B cell (primary cell): ENCODE measurements at regions not wholly inside any gene's neighbourhood (a gene's known extent, or its start where the extent isn't known, plus 50 kb on each side); places are given as distances from the start of the nearest gene placed in this dataset.

Source experiments
- ATAC-seq: fragments of 200-7000 bp; cut with Tn5 transposase; one replicate; pipeline ENCODE4 v1.10.0; 2021; ENCODE audit warnings: low read depth, mild to moderate bottlenecking, moderate number of reproducible peaks, moderate library complexity
- CTCF ChIA-PET: fragments of 350-600 bp; sonication (Branson Sonifier 250); formaldehyde crosslinking; loops from one replicate; lab custom pipeline; 2021; ENCODE audit warnings: antibody characterized with exemption, inconsistent platforms; lab: Charles Lee
- POLR2A ChIA-PET: fragments of 350-600 bp; sonication (Branson Sonifier 250); formaldehyde crosslinking; loops from one replicate; lab custom pipeline; 2021; ENCODE audit warnings: antibody characterized with exemption; lab: Charles Lee
- DNase-seq: peaks from one replicate; pipeline ENCODE4 v3.0.0; 2013
- H2AFZ ChIP-seq: 2 replicates; pipeline ENCODE4 v1.6.1; 2012; ENCODE audit warnings: mild to moderate bottlenecking, low read depth, low read length; ENCODE audit not compliant: insufficient read depth, poor library complexity, severe bottlenecking
- H3K27ac ChIP-seq, 2 donors: 1 replicate in 1 of 2; 2 replicates in 1 of 2; pipeline ENCODE4 v1.5.1; 2012 to 2013; ENCODE audit warnings: low read length in 2 of 2, mild to moderate bottlenecking in 2 of 2, moderate library complexity in 1 of 2
- H3K27me3 ChIP-seq, 4 experiments: fragments of 200-600 bp in 1 of 4; sonication (generic) in 1 of 4; replicated peaks in 1 of 4; 1 replicate in 2 of 4; 2 replicates in 2 of 4; pipeline versions ENCODE4 v1.6.1 to v1.7.0; 2013 to 2016; ENCODE audit warnings: low read length in 3 of 4, mild to moderate bottlenecking in 2 of 4, mixed read lengths in 1 of 4, moderate library complexity in 1 of 4; ENCODE audit not compliant: insufficient read depth in 4 of 4, control insufficient read depth in 3 of 4; ENCODE audit errors: control extremely low read depth in 1 of 4
- H3K36me3 ChIP-seq, 2 experiments: replicated peaks in 1 of 2; 1 replicate in 1 of 2; 2 replicates in 1 of 2; pipeline versions ENCODE4 v1.6.1 to v1.7.1; 2013; ENCODE audit warnings: low read length in 1 of 2; ENCODE audit not compliant: insufficient read depth in 2 of 2, control insufficient read depth in 1 of 2; ENCODE audit errors: control extremely low read depth in 1 of 2, extremely low read depth in 1 of 2
- H3K4me1 ChIP-seq, 2 donors: fragments of 200-600 bp in 1 of 2; sonication (generic) in 1 of 2; 1 replicate in 1 of 2; 2 replicates in 1 of 2; pipeline versions ENCODE4 v1.5.1 to v1.6.1; 2013 to 2017; ENCODE audit warnings: low read length in 2 of 2; ENCODE audit not compliant: control insufficient read depth in 2 of 2, insufficient read depth in 2 of 2
- H3K4me2 ChIP-seq: replicated peaks from 2 replicates; pipeline ENCODE3; 2012; ENCODE audit warnings: mild to moderate bottlenecking, low read depth, low read length; ENCODE audit not compliant: poor library complexity, severe bottlenecking
- H3K4me3 ChIP-seq, 5 experiments: fragments of 200-600 bp in 1 of 5; sonication (generic) in 1 of 5; 1 replicate in 3 of 5; 2 replicates in 2 of 5; pipeline versions ENCODE4 v1.5.1 to v1.7.0; 2011 to 2016; ENCODE audit warnings: low read length in 4 of 5, mild to moderate bottlenecking in 4 of 5, low read depth in 2 of 5, control low read depth in 1 of 5, moderate library complexity in 1 of 5; ENCODE audit not compliant: insufficient read depth in 1 of 5; ENCODE audit errors: control extremely low read depth in 1 of 5, extremely low read depth in 1 of 5
- H3K79me2 ChIP-seq: fragments of 200-600 bp; sonication (generic); one replicate; pipeline ENCODE4 v1.6.0; 2016; ENCODE audit warnings: low read length; ENCODE audit not compliant: control insufficient read depth, insufficient read depth
- H3K9ac ChIP-seq: fragments of 200-600 bp; sonication (generic); 2 replicates; pipeline ENCODE4 v1.6.1; 2017; ENCODE audit warnings: mild to moderate bottlenecking, low read length, moderate library complexity
- H3K9me3 ChIP-seq, 3 donors: one replicate each; pipeline versions ENCODE4 v1.6.1 to v1.7.1; 2013; ENCODE audit warnings: low read length in 2 of 3; ENCODE audit not compliant: control insufficient read depth in 2 of 3, insufficient read depth in 1 of 3; ENCODE audit errors: control extremely low read depth in 1 of 3
- H4K20me1 ChIP-seq: 2 replicates; pipeline ENCODE4 v1.6.0; 2012; ENCODE audit warnings: mild to moderate bottlenecking, low read length; ENCODE audit not compliant: insufficient read depth, control insufficient read depth, poor library complexity, severe bottlenecking
- H3K27ac Mint-ChIP-seq: one replicate; pipeline ENCODE4 v1.8.0; 2021; ENCODE audit warnings: mixed read lengths
- H3K27me3 Mint-ChIP-seq: one replicate; pipeline ENCODE4 v1.8.0; 2021; ENCODE audit warnings: mixed read lengths
- H3K4me1 Mint-ChIP-seq: one replicate; pipeline ENCODE4 v1.8.0; 2021; ENCODE audit warnings: mixed read lengths
- H3K4me3 Mint-ChIP-seq: one replicate; pipeline ENCODE4 v1.8.0; 2021; ENCODE audit warnings: mixed read lengths
- H3K9me3 Mint-ChIP-seq: one replicate; pipeline ENCODE4 v1.8.0; 2022; ENCODE audit warnings: mixed read lengths; ENCODE audit not compliant: insufficient read depth
- EZH2 ChIP-seq: IDR thresholded peaks from 2 replicates; pipeline ENCODE4 v1.6.1; 2012; ENCODE audit warnings: borderline replicate concordance, low read depth, mild to moderate bottlenecking, moderate library complexity, low read length; ENCODE audit not compliant: insufficient read depth, poor library complexity, severe bottlenecking
- WGBS: methylation state at CpG from one replicate; pipeline ENCODE4 v1.1.5; 2013; ENCODE audit warnings: missing lambda C conversion rate; ENCODE audit not compliant: insufficient coverage; 5-methylcytosine and 5-hydroxymethylcytosine counted together
- intact Hi-C: fragments of 100-400 bp; cut with micrococcal nuclease; formaldehyde crosslinking; loops from one replicate; pipeline ENCODE4 v1.10.0; 2022
- TF ChIP-seq, protein P1 (sequence below): fragments of 200-600 bp; IDR thresholded peaks from one replicate; pipeline ENCODE4 v1.8.0; 2022; ENCODE audit warnings: antibody characterized with exemption, mild to moderate bottlenecking

DNA sequence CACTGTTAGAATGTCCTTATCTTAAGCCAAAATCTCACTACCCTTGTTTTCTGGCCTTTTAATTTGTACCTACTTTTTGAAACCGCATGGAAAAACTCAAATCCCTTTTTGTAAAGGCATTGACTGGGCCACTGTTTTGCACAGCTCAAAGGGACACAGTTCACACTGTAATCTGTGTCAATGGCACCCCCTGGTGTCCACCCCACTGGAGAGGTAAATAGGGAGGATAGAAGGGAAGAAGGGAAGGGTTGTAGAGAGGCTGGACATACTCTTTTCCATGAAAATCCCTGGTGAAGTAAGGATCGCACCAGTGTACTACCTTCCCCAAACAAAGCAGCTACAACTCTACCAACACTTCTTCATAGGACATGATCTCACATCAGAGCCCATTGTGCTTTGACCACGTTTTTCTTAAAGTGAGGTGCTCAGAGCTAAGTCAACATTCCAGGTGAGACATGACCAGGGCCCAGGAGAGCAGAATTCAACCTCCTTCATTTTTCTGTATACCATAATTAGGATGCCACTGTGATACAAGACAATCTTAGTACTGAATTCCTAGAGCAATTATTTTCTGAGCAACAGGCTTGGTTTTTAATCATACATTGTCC lies 92.4 kb upstream of the RMDN2 start:
- no peak overlapping the region for H3K4me3 ChIP-seq
- no peaks in the 10 kb centered on the region for H3K36me3 ChIP-seq
- 67% methylated on average over 1 of the region's 3 CpGs for WGBS
- ATAC-seq (peak; percentile 94), DNase-seq (peak; percentile 82)
- no peaks in the 10 kb centered on the region for H3K9me3 ChIP-seq
- H3K4me1 ChIP-seq = no peaks in the 10 kb centered on the region
- Mint-ChIP-seq H3K4me1 (peaks cover 2% of the 10 kb centered on the region), H3K27me3 (no peaks in the 10 kb centered on the region), H3K9me3 (no peaks in the 10 kb centered on the region), H3K4me3 (no peak overlapping the region), H3K27ac (no peak overlapping the region)
- H4K20me1 ChIP-seq = no peaks in the 10 kb centered on the region
- H3K4me2 ChIP-seq = peak overlapping the region; percentile 54
- H2AFZ ChIP-seq = no peak overlapping the region
- H3K27me3 ChIP-seq = no peaks in the 10 kb centered on the region
- no peak overlapping the region for H3K9ac ChIP-seq
- intact Hi-C loops = loop anchor here (1.0 kb wide), 6 partner anchors 45 to 664 kb away; no protein-coding TSS in a partner anchor
- H3K79me2 ChIP-seq = no peaks in the 10 kb centered on the region
- CTCF ChIA-PET = interaction anchor here (0.5 to 15.3 kb wide), 75 partner anchors 9 to 664 kb away, joined by 3 to 517 read pairs (median 4); partner anchors contain the start of gene QPCT
- POLR2A ChIA-PET = interaction anchor here (0.9 to 1.2 kb wide), 2 partner anchors 418 to 436 kb away, joined by 3 to 6 read pairs; no protein-coding TSS in a partner anchor
- TF ChIP-seq, protein P1, sequence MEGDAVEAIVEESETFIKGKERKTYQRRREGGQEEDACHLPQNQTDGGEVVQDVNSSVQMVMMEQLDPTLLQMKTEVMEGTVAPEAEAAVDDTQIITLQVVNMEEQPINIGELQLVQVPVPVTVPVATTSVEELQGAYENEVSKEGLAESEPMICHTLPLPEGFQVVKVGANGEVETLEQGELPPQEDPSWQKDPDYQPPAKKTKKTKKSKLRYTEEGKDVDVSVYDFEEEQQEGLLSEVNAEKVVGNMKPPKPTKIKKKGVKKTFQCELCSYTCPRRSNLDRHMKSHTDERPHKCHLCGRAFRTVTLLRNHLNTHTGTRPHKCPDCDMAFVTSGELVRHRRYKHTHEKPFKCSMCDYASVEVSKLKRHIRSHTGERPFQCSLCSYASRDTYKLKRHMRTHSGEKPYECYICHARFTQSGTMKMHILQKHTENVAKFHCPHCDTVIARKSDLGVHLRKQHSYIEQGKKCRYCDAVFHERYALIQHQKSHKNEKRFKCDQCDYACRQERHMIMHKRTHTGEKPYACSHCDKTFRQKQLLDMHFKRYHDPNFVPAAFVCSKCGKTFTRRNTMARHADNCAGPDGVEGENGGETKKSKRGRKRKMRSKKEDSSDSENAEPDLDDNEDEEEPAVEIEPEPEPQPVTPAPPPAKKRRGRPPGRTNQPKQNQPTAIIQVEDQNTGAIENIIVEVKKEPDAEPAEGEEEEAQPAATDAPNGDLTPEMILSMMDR = peak; percentile 93
- TF ChIP-seq EZH2 = no peak
- no peak overlapping the region for H3K27ac ChIP-seq

DNA sequence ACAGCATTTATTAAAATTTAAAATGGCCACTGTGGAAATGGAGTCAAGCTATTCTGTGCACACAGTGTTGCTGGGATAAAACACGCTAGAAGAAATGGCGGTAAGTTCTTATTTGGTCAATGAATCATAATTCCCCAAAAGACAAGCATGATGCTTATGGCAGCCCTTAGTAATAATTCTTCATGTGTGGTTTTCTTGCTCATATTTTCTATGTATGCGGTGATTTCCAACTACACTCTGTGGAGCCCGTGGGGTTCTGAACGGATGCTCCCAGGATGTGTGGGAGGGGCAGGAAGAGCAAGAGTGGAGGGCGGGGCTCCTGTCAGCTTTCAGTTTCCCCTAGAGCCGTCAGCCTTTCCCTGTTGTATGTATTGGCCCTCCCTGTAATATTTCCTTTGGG lies 91.7 kb upstream of the RMDN2 start:
- Histone ChIP-seq H4K20me1 (no peaks in the 10 kb centered on the region), H3K79me2 (no peaks in the 10 kb centered on the region), H3K27me3 (no peaks in the 10 kb centered on the region), H3K9me3 (no peaks in the 10 kb centered on the region), H3K9ac (no peak overlapping the region), H2AFZ (peak overlapping the region; percentile 4), H3K36me3 (no peaks in the 10 kb centered on the region), H3K27ac (no peak overlapping the region), H3K4me1 (no peaks in the 10 kb centered on the region), H3K4me2 (peak overlapping the region; percentile 54), H3K4me3 (peak overlapping the region in 1 of 5 experiments; percentile 28)
- DNase-seq = no peak
- Mint-ChIP-seq H3K9me3 (no peaks in the 10 kb centered on the region), H3K27ac (no peak overlapping the region), H3K4me1 (peaks cover 2% of the 10 kb centered on the region), H3K27me3 (peaks cover 5% of the 10 kb centered on the region), H3K4me3 (no peak overlapping the region)
- ATAC-seq = no peak
- intact Hi-C loops = no loop called here
- TF ChIP-seq, protein P1 = no peak
- TF ChIP-seq EZH2 = no peak
- no CpG with 5 or more reads among the region's 7 CpGs for WGBS
- ChIA-PET POLR2A (interaction anchor here (0.6 to 1.2 kb wide), 2 partner anchors 416 to 437 kb away, joined by 3 to 6 read pairs; no protein-coding TSS in a partner anchor), CTCF (interaction anchor here (0.6 to 15.3 kb wide), 37 partner anchors 9 to 664 kb away, joined by 3 to 517 read pairs (median 6); partner anchors contain the start of gene QPCT)
